ENCODE measurements at regions not wholly inside any gene's neighbourhood (a gene's known extent, or its start where the extent isn't known, plus 50 kb on each side); places are given as distances from the start of the nearest gene placed in this dataset.

DNA sequence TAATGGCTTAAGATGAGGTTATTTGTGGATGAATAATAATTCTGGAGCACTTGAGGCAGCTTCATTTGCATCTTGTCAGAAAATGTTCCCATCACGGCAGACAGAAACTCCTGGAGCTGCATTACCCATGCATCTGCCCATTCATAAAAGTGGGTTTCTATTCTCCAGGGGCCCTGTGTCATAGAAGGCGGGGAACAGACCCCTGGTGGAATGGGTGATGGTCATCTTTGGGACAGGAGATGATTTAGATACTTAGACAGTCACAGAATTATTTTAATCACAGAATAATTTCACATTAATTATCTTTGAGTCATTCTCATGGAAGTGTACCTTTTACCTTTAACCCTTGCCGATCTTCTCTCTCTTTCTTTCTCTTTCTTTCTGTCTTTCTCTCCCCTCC, 980.7 kb upstream of the TMEM132C start:
- H3K9me3 ChIP-seq (ENCODE audit: low read length), result no peaks in the 10 kb centered on the region
- H3K79me2 ChIP-seq (ENCODE audit: insufficient read depth, low read length), result no peaks in the 10 kb centered on the region
- TF ChIP-seq CTCF (IDR thresholded peaks at IDR 0.05; ENCODE audit: low read length) (no peak), EZH2 (IDR thresholded peaks at IDR 0.05; ENCODE audit: borderline replicate concordance, low read length) (no peak)
- H3K4me1 ChIP-seq (ENCODE audit: insufficient read depth, low read length, severe bottlenecking), result no peaks in the 10 kb centered on the region
- H3F3A ChIP-seq (ENCODE audit: insufficient read depth, low read length), result no peaks in the 10 kb centered on the region
- no peak overlapping the region for H3K4me2 ChIP-seq (ENCODE audit: low read length)
- H3K9ac ChIP-seq (ENCODE audit: low read length), result no peak overlapping the region
- no peak overlapping the region for H3K4me3 ChIP-seq (ENCODE audit: low read depth, low read length, poor library complexity, severe bottlenecking)
- no peak overlapping the region for H3K27ac ChIP-seq (ENCODE audit: low read depth, low read length, poor library complexity, severe bottlenecking)
- no peak overlapping the region for H2AFZ ChIP-seq (ENCODE audit: low read length)
- no peaks in the 10 kb centered on the region for H3K36me3 ChIP-seq (ENCODE audit: insufficient read depth, low read length)
- no peaks in the 10 kb centered on the region for H4K20me1 ChIP-seq (ENCODE audit: insufficient read depth, low read length)
- no peaks in the 10 kb centered on the region for H3K27me3 ChIP-seq (ENCODE audit: insufficient read depth, low read length)
- no peaks in the 10 kb centered on the region for H3K9me2 ChIP-seq (ENCODE audit: low read depth, low read length)

DNA sequence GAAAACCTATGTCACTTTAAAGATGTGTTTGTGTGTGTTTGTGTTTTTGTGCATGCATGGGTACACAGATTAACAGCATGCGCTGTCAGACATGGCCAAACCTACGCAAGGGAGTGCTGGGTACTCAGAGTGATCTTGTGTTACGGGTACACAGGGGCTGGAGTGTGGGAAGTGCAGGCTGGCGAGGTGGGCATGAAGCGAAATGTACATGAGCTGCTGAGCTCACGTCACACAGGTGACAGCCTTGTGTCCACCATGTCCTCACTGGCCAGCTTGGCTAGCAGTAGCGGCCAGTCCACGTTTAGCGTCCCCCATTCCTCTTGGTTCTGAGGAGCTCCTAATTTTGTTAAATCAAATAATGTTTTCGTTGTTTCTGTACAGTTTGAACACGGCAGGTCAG, 979.7 kb upstream of the TMEM132C start:
- no peaks in the 10 kb centered on the region for H3K9me2 ChIP-seq (ENCODE audit: low read depth, low read length)
- no peaks in the 10 kb centered on the region for H4K20me1 ChIP-seq (ENCODE audit: insufficient read depth, low read length)
- no peaks in the 10 kb centered on the region for H3K27me3 ChIP-seq (ENCODE audit: insufficient read depth, low read length)
- H2AFZ ChIP-seq (ENCODE audit: low read length), result no peak overlapping the region
- H3K79me2 ChIP-seq (ENCODE audit: insufficient read depth, low read length), result no peaks in the 10 kb centered on the region
- H3K4me3 ChIP-seq (ENCODE audit: low read depth, low read length, poor library complexity, severe bottlenecking), result no peak overlapping the region
- no peaks in the 10 kb centered on the region for H3K9me3 ChIP-seq (ENCODE audit: low read length)
- no peak overlapping the region for H3K27ac ChIP-seq (ENCODE audit: low read depth, low read length, poor library complexity, severe bottlenecking)
- H3F3A ChIP-seq (ENCODE audit: insufficient read depth, low read length), result no peaks in the 10 kb centered on the region
- no peak overlapping the region for H3K9ac ChIP-seq (ENCODE audit: low read length)
- no peak overlapping the region for H3K4me2 ChIP-seq (ENCODE audit: low read length)
- TF ChIP-seq CTCF (IDR thresholded peaks at IDR 0.05; ENCODE audit: low read length), result no peak
- no peak for TF ChIP-seq EZH2 (IDR thresholded peaks at IDR 0.05; ENCODE audit: borderline replicate concordance, low read length)
- H3K36me3 ChIP-seq (ENCODE audit: insufficient read depth, low read length), result no peaks in the 10 kb centered on the region
- no peaks in the 10 kb centered on the region for H3K4me1 ChIP-seq (ENCODE audit: insufficient read depth, low read length, severe bottlenecking)

DNA sequence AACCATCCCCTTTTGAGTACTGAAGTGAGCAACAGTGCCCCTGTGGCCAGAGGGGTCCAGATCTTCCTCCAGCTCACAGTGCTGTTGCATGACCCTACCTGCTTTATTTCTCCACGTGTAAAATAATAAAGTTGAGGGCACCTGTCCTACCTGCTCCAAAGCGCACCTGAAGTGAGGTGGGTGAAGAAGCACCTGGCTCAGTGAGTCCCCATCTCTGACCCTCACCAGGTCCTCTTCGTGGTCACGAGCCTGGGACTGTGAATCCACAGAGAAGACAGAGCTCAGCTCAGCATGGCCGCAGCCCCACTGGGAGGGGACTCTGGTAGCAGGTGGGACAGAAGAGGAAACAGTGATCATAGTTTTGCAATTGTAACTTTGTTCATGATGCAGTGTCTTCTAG, 976.7 kb upstream of the TMEM132C start:
- Histone ChIP-seq H3K27me3 (ENCODE audit: insufficient read depth, low read length) (no peaks in the 10 kb centered on the region), H4K20me1 (ENCODE audit: insufficient read depth, low read length) (no peaks in the 10 kb centered on the region), H3K9me3 (ENCODE audit: low read length) (no peaks in the 10 kb centered on the region), H3K9me2 (ENCODE audit: low read depth, low read length) (no peaks in the 10 kb centered on the region), H3K4me1 (ENCODE audit: insufficient read depth, low read length, severe bottlenecking) (no peaks in the 10 kb centered on the region), H3K27ac (ENCODE audit: low read depth, low read length, poor library complexity, severe bottlenecking) (no peak overlapping the region), H3K36me3 (ENCODE audit: insufficient read depth, low read length) (no peaks in the 10 kb centered on the region), H3K4me3 (ENCODE audit: low read depth, low read length, poor library complexity, severe bottlenecking) (no peak overlapping the region), H3K9ac (ENCODE audit: low read length) (no peak overlapping the region), H2AFZ (ENCODE audit: low read length) (no peak overlapping the region), H3F3A (ENCODE audit: insufficient read depth, low read length) (no peaks in the 10 kb centered on the region), H3K4me2 (ENCODE audit: low read length) (no peak overlapping the region), H3K79me2 (ENCODE audit: insufficient read depth, low read length) (no peaks in the 10 kb centered on the region)
- TF ChIP-seq CTCF (IDR thresholded peaks at IDR 0.05; ENCODE audit: low read length), result no peak
- no peak for TF ChIP-seq EZH2 (IDR thresholded peaks at IDR 0.05; ENCODE audit: borderline replicate concordance, low read length)
